HG03521 (cell line): ENCODE measurements at regions not wholly inside any gene's neighbourhood (a gene's known extent, or its start where the extent isn't known, plus 50 kb on each side); places are given as distances from the start of the nearest gene placed in this dataset.

Experiments
- ATAC-seq: cut with Tn5 transposase; IDR thresholded peaks from one replicate; pipeline ENCODE4 v1.9.1; 2021; ENCODE audit warnings: mild to moderate bottlenecking, moderate library complexity; ENCODE audit not compliant: unreplicated experiment

DNA sequence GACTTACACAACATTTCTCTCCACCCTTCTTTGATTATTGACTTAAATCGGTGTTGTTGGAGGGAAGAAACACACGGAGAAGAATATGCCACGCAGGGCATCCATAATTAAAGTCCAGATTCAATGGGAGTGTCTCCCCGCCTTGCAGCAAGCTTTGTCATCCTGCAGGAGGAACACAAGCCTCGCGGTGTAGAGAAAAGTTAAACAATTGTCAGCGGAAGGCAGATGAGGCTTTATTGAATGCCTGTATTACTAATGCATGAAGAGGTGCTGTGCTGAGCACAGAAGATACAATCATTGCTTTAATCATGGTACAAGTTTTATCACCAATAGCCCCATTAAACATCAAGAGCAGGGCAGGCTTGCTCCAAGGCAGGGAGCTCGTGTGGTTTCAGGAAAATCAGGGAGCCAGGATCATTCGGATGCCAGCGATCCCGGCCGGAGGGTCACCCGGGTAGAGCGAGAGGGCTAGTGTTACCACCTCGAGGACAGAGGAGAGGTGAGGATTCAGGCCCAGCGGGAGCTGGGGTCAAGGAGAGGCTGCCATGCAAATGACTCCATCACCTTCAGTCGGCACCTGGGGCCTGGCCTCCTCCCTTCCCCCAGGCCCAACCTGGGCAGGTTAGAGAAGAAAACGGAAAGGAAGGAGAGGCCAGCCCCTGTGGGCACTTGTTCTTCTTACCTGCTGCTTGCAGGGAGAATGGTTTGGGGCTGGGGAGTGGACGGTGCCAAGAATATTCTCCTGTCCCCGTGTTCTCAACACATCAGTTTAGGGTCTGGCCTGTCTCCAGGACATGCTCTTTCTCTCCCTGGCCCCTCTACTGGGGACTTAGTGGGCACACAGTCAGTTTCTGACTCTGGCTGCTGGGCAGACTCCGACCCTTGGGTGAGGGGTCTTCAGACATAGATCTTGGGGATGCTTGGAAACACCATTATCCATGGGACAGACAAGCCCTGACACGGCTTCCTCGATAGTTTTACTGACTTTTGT, 289.5 kb downstream of the IRX2 start:
- ATAC-seq = no peak

DNA sequence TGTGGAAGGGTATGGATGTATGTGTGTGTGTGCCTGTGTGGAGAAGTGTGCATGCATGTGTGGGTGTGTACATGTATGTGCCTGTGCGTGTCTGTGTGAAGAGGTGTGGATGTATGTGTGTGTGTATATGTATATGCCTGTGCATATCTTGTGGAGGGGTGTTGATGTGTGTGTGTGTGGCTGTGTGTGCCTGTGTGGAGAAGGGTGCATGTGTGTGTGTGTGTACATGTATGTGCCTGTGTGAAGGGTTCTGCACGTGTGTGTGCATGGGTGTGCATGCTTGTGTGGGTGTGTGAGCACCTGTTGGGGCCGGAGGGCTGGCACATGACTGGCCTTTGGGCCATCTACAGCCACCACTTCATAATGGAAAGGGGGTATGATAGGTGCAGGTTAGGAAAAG, 291.4 kb downstream of the IRX2 start:
- no peak for ATAC-seq

DNA sequence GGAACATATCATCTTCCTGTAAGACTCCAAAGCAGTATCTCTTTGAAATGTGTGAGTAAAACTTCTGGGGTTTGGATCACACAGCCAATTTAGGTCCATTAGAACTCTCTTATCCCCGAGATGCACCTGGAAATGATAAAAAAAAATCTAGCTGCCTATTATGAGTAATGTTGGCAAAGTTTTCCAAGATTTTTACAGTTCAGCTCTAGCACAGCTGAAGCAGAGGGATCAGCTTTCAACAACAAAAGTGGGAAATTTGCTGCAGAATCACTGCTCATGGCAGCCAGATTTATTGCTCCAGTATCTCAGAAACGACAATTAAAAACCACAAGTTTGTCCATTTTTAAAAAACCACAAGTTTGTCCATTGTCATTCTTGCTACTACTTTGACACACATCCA, 292.2 kb downstream of the IRX2 start:
- ATAC-seq = no peak

DNA sequence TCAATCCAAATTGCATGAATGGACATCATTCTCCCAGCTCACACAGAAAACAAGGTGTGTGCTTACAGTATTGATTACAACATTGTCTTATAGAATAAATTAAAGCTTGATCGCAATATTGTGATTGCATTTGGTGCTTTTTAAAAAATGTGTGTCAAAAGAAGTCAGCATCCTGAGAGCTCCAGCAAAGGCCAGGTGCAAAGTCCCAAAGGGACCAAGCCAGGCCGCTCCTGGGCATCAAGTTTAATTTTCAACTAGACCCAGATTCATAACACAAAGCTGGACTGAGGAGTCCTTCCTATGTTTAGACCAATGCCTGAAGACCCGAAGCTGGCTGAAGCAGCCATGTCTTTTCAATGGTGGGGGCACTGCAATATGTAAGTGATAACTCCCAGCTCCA, 295.6 kb downstream of the IRX2 start:
- ATAC-seq = no peak

DNA sequence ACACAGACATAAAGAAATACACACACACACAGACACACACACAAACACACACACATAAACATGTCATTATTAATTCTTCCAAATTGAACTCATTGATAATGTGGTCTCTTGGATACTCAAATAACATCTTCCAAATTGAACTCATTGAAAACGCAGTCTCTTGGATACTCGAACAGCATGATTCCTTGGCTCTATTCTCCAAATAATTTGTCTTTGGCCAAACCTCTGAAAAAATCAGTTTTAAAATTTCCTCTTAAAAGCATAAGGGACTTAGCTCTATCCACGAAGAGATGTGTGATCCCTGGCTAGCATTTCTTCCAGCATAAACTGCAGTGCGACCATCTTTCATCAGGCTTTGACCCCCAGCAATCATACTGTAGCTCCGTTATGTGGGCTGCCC, 296.6 kb downstream of the IRX2 start:
- ATAC-seq = no peak

DNA sequence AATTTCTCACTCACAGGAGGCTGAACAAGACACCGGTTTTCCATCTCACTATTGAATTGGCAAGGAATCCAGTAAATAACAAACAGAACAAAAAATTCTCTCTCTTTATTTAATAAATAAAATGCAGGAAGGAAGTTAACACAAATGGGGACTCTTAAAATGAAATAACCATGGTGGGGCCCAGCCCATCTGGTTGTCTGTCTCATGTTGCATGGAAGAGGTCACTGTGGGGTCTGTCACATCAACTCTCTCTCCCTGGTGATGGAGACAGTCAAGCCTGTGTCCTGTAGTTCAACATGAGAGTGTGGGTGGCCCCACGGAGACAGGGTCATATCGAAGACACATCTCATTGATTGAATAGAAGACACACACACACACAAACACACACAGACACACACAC, 297.7 kb downstream of the IRX2 start:
- no peak for ATAC-seq

DNA sequence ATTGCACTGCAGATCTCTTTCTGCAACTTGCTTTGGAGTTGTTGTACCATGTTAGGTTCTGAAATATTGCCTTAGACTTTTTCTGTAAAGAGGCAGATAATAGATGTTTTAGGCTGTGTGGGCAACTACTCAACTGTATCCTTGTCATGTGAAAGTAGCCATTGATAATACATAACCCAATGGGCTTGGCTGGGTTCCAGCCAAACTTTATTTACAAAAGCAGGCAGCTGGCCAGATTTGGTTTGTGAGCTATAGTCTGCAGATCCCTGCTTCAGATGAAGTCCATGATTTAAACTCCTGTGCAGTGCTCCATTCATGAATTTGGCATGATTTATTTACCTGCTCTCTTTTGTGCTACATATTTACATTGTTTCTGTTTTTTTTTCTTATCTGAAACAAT, 300.4 kb downstream of the IRX2 start:
- ATAC-seq = no peak

DNA sequence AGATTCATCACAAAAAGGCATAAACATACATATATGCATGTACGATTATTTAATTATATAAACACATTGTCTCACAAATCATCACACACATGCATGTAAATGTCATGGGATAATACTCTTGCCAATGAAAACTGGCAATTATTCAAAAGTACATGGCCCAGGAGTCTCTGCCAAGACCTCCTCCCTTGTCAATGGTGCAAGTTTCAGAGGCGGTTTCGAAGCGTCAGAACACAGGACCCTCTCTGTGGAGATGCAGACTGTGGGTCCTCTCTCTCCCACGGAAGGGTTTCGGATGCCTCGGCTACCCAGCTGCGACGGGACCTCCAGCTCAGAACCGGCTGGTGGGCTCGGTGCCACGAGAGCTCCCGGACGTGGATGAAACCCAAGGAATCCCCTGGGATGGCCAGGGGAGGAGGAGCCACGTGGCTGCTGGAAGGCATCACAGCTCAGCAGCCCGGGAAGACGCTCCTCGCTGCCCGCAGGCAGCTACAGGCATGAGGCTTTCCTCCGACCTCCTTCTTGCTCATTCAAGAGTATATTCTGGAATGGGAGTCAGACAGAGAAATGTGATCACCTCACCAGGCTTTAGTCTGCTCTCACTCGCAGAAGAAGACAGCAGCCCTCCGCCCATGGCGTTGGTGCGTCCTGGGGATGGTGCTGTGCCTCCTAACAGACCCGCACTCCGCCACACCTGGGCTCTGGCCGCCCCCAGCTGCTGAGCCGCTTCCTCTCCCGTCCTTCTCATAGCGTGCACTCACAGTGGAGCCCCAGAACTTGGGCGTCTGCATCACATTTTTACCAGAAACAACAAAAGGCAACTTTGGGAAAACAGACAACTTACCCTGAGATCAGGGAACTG, 308.8 kb downstream of the IRX2 start:
- no peak for ATAC-seq

DNA sequence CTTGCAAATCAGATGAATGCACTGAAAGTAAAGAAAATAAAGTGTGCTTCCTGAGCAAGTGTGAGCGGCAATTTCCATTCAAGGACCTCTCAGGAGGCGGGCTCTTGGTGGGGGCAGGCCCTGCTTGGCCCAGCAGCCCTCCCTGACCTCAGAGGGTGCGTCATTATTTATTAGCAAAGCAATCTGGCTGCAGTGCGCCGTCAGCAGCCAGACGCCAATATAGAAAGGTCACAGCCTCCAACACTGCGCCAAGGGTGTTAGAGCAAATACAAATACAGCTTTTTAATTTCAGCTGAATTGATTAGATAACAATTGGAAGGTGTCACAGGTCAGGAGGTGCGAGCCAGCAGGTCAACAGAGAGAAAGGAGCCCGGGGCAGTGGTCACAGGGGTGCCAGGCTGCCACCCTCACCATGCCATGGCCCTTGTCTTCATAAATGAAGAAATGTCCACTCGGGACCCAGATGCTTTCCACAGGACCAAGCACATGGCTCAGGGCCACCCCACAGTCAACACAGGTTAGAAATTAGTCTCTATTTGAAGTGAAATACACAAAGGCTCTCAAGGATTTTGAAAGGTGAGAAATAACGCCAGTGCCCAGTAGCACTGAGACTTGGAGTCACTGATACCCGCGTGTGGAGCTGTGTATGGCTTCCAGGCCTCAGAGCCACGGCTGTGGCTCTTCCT, 309.8 kb downstream of the IRX2 start:
- ATAC-seq = no peak

DNA sequence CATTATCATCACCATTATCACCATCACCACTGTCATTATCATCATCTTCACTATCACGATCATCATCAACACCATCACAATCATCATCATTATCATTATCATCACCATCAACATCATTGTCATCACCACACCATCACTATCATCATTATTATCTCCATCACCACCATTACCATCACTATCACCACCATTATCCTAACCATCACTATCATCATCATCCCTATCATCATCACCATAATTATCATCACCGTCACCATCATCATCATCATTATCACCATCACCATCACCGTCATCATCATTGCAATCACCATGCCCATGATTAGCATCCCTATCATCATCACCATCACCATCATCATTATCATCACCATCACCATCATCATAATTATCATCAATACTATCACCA, 311.9 kb downstream of the IRX2 start:
- ATAC-seq = no peak

DNA sequence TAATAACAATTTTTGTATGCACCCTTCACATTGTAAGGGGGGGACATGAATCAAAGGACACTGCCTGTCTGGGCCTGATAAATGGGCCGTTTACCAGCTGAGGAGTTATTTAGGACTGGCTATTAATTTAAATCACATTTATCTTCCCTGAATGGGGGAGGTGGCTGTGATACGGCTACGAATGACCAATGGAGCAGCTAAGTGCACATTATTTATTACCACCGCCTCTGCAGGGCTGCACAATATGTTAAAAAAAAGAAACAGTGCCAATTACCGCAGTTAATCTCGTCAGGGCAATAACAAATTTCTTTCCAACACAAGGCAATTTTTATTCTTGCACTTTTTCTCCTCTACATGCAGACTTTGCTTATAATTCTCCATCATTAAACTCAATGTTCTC, 318.4 kb downstream of the IRX2 start:
- ATAC-seq = no peak

DNA sequence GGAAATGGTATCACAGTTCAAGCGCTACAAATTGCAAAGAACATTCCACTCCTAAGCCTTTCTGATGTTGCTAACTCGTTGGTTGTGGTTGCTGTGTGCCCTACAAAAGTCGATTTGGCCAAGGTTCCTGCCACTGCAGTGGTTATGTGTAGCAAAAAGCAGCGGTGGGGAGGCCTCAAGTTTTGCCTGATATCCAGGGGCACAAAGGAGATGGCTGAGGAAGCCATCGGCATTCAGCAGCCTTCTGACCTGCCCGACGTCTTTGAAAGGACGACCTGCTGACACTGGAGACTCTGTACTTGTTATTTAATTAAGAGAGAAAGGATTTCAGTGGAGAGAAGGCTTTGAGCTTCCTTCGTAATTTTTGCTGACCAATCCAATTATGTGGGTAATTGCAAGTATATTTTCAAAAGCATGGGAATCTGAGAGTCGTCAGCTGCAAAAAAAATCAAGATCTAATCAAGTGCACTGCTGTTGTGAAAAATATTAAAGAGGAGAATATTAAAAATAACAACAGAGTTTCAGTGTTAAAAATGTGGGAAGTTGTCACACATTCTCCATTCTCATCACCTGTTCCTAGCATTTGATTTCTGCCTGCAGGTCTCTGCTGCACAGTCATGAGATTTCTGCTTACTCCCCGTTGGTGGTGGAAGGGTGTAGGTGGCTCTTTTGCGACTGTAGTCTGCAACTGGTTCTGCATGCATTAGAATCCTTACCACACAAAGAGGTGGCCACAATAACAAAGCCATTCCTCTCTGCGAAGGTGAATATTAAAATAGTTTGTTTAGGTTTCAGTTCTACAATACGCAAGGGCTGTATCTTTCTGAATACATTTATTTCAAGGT, 319.2 kb downstream of the IRX2 start:
- no peak for ATAC-seq

DNA sequence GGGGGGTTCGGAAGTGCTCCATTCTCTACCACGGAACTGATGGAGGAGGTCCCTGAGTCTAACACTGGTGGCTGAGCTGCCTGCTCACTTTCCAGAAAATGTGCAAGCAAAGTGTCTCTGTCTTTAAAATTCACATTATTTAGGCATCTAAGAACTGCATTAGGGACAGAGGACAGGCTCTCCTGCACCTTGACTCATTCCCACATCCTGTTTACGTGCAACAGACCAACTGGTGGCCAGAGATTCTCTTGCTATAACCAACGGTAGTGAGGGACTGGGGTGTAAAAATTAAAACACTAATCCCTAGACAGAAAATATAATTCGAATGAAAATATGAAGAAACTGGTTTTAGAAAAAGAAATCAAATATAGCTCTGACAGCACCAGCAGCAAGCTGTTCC, 320.9 kb downstream of the IRX2 start:
- no peak for ATAC-seq

DNA sequence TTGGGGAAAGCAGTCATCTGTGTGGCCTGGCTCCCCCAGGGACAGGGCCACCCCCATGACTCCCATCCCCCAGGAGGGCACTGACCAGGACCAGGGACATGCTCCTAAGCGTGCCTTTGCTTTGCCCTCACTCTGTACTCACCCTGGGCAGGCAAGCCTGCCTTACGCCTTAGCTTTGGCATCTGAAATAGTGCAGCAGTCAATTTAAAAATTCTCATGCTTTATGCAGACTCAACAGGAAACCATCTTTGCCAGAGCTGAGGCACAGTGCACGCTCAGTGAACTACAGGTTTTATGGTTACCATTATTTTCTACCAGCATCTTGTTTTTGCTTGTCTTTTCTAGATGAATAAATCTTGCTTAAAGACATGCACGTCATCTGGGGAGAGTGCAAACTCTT, 323.5 kb downstream of the IRX2 start:
- ATAC-seq = no peak

DNA sequence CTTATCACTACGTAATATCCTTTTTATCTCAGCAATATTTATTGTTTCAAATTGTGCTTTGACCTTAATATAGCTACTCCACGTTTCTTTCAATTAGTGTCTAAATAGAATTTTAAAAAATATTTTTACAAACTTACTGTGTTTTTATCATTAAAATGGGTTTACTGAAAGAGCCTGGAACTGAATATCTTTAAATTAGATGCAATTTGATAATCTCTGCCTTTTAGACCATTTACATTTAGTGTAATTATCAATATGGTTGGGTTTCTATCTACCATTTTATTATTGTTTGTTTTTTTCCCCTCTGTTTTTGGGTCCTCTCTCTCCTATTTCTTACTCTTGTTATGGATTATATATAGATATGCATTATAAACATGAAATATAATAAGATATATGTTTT, 327.8 kb downstream of the IRX2 start:
- no peak for ATAC-seq

DNA sequence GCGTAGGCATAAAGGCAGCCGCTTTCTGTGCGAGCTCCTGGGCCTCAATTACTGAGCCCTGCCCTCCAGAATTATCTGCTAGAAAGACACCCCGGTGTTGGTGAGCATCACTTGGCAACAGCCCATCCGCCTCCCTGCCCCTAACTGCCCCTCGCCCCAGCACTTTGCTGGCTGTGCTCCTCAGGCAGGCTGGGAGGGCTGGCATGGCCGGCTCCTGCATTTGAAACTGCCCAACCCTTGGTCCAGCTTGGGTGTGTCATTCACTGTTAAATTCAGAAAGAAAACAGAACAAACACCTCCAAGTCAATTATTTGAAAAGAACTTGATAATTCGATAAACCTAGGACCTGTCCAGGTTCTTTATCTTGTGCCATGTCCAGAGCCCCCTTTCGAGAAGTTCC, 334.2 kb downstream of the IRX2 start:
- no peak for ATAC-seq

DNA sequence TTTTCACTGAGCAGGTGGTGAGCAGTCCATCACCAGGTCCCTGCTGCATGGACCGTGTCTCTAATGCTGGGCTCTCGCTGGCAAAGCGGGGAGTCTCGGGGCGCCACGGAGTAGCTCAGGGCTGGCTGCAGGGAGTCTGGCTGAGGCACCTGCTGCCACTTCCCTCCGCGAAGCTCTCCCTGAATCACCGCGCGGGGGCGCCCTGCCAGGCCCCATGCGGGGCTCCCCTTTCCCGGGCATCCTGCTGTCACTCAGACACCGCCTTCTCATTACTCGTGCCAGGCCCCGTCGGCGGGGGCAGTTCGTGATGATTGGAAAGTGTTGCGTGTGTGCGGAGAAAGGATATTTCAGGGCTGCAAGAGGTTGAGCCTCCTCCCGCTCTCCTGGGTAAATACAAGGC, 335.8 kb downstream of the IRX2 start:
- no peak for ATAC-seq

DNA sequence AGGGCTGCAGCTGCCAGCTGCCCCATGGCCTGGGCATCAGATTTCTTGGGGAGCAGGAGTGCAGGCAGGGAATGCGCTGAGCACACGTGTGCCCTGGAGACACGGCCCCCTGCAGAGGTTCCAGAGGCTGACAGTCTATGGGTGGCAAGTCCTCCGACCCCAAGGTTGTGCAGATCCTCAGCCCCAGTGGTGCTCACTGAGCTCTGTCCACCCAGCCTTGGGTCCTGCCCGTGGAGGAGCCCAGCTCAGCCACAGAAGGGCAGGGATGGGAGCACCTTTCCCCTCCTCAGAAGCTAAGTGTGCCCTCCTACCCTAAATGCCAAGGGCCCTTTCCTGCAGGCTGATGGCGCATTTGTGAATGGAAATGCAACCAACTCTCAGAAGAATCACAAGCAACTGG, 341.0 kb downstream of the IRX2 start:
- no peak for ATAC-seq

DNA sequence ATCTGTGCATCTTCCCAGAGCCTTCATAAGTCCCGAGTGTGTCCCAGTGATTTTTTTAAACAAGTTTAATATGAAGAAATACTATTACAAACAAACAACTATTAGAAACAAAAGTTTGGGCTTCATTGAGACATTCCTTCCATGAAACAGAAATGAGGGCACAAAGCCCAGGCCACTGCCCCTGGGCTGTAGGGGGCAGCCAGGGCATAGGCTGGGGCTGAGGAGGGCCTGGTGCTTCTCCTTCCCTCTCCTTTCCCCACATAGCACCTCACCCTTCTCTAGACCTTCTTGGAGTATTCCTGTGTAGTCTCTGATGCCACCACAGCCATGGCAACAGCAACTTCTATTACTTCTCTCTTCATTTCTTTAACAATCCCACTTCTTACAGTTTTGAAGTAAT, 348.2 kb downstream of the IRX2 start:
- ATAC-seq = no peak

DNA sequence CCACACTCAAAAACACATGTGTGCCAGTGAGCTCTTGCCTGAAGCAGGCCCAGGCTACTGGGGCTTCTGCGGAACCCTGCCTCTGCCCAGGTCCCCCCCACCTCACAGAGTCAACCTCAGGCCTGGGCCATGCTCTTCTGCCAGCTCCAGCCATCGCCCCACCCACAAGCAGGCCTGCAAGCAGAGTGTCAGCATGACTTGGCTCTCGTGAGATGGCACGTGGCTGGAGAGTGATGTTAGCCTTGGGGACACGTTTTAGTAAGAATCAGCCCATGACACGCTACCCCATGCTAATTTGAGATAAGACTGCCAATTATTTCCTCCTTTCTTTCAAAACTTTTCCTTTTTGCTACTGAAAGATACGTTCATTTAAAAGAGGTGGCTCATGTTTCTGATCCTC, 351.7 kb downstream of the IRX2 start:
- ATAC-seq = no peak

DNA sequence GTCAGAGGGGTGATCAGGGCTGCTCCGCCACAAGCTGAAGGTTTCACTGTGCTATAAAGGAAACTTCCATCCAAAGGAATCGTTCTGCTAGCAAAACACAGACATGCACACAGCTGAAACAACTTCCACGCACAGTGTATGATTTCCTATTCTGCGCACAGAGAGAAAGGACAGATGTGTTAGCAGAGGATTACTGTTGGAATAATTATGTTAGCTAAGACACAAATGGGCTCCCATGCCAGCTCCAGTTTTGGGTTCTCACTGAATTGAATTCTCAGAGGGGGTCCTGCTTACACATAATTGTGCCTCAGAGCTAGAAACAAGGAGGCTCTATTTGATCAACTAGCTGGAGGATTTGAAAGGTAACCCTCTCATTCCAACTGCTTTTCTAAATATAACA, 352.4 kb downstream of the IRX2 start:
- no peak for ATAC-seq
